ENCODE measurements at regions not wholly inside any gene's neighbourhood (a gene's known extent, or its start where the extent isn't known, plus 50 kb on each side); places are given as distances from the start of the nearest gene placed in this dataset.

- no peak for ATAC-seq (ENCODE audit: low read depth)
- Histone ChIP-seq H3K36me3 (ENCODE audit: low read depth) (no peaks in the 10 kb centered on the region), H3K27me3 (ENCODE audit: insufficient read depth, poor library complexity, severe bottlenecking) (peaks cover 25% of the 10 kb centered on the region), H3K9me3 (ENCODE audit: severe bottlenecking) (no peaks in the 10 kb centered on the region), H3K27ac (ENCODE audit: poor library complexity, severe bottlenecking) (no peak overlapping the region), H3K4me1 (ENCODE audit: insufficient read depth, poor library complexity, severe bottlenecking) (no peaks in the 10 kb centered on the region), H3K4me3 (ENCODE audit: severe bottlenecking) (no peak overlapping the region)
- no peak for DNase-seq (ENCODE audit: low spot score)
- TF ChIP-seq CTCF (IDR thresholded peaks at IDR 0.05; ENCODE audit: poor library complexity, severe bottlenecking): no peak
These were observed 419.5 kb upstream of the PSMD7 start for GRCh38 chr16:73877150-73877549.

DNA sequence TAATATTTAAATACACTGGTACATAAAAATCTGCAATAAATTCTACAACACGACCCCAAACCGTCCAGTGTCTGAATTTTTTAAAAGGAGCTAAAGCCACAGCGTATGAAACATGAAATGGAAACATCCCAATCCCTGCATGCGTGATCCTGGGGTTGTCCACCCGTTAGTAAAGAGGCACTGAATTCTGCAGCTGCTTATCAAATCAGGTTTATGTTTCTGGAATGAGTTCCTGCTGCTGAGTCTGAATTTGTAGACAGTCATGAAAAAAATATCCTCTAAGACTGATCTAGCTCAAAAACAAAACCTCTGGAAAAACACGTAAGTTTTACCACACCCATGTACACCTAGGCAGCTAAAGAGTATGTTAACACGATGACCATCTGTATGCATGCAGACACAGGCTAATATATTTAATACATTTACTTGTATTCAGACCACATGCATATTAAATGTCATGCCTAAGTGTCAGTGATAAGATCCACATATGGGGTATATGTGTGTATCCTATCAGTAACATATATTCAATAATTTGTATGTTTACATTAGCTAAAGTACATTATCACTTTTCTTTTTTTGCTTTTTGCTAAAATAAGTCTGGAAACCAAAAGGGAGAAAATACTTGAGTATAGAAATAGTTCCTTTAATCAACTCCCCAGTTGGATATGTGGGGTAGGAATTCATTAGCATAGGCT lies 420.5 kb upstream of the PSMD7 start:
- peaks cover 20% of the 10 kb centered on the region for H3K27me3 ChIP-seq (ENCODE audit: insufficient read depth, poor library complexity, severe bottlenecking)
- TF ChIP-seq CTCF (IDR thresholded peaks at IDR 0.05; ENCODE audit: poor library complexity, severe bottlenecking): no peak
- H3K36me3 ChIP-seq (ENCODE audit: low read depth): no peaks in the 10 kb centered on the region
- no peak overlapping the region for H3K4me3 ChIP-seq (ENCODE audit: severe bottlenecking)
- no peak for ATAC-seq (ENCODE audit: low read depth)
- no peaks in the 10 kb centered on the region for H3K4me1 ChIP-seq (ENCODE audit: insufficient read depth, poor library complexity, severe bottlenecking)
- H3K27ac ChIP-seq (ENCODE audit: poor library complexity, severe bottlenecking): no peak overlapping the region
- no peak for DNase-seq (ENCODE audit: low spot score)
- no peaks in the 10 kb centered on the region for H3K9me3 ChIP-seq (ENCODE audit: severe bottlenecking)

- no peaks in the 10 kb centered on the region for H3K4me1 ChIP-seq (ENCODE audit: insufficient read depth, poor library complexity, severe bottlenecking)
- no peak for TF ChIP-seq CTCF (IDR thresholded peaks at IDR 0.05; ENCODE audit: poor library complexity, severe bottlenecking)
- no peak overlapping the region for H3K4me3 ChIP-seq (ENCODE audit: severe bottlenecking)
- peaks cover 17% of the 10 kb centered on the region for H3K27me3 ChIP-seq (ENCODE audit: insufficient read depth, poor library complexity, severe bottlenecking)
- DNase-seq (ENCODE audit: low spot score): no peak
- H3K27ac ChIP-seq (ENCODE audit: poor library complexity, severe bottlenecking): no peak overlapping the region
- ATAC-seq (ENCODE audit: low read depth): no peak
- H3K36me3 ChIP-seq (ENCODE audit: low read depth): no peaks in the 10 kb centered on the region
- no peaks in the 10 kb centered on the region for H3K9me3 ChIP-seq (ENCODE audit: severe bottlenecking)
These were observed 422.3 kb upstream of the PSMD7 start for GRCh38 chr16:73874324-73874723.

GRCh38 chr16:73873643-73874042 lies 423.0 kb upstream of the PSMD7 start:
- no peak for TF ChIP-seq CTCF (IDR thresholded peaks at IDR 0.05; ENCODE audit: poor library complexity, severe bottlenecking)
- Histone ChIP-seq H3K9me3 (ENCODE audit: severe bottlenecking) (no peaks in the 10 kb centered on the region), H3K27ac (ENCODE audit: poor library complexity, severe bottlenecking) (no peak overlapping the region), H3K4me3 (ENCODE audit: severe bottlenecking) (no peak overlapping the region), H3K27me3 (ENCODE audit: insufficient read depth, poor library complexity, severe bottlenecking) (peaks cover 17% of the 10 kb centered on the region), H3K36me3 (ENCODE audit: low read depth) (no peaks in the 10 kb centered on the region), H3K4me1 (ENCODE audit: insufficient read depth, poor library complexity, severe bottlenecking) (no peaks in the 10 kb centered on the region)
- ATAC-seq (ENCODE audit: low read depth): no peak
- no peak for DNase-seq (ENCODE audit: low spot score)

GRCh38 chr16:73872856-73873255 lies 423.8 kb upstream of the PSMD7 start:
- Histone ChIP-seq H3K27ac (ENCODE audit: poor library complexity, severe bottlenecking) (no peak overlapping the region), H3K27me3 (ENCODE audit: insufficient read depth, poor library complexity, severe bottlenecking) (peaks cover 10% of the 10 kb centered on the region), H3K4me3 (ENCODE audit: severe bottlenecking) (no peak overlapping the region), H3K4me1 (ENCODE audit: insufficient read depth, poor library complexity, severe bottlenecking) (no peaks in the 10 kb centered on the region), H3K36me3 (ENCODE audit: low read depth) (no peaks in the 10 kb centered on the region), H3K9me3 (ENCODE audit: severe bottlenecking) (no peaks in the 10 kb centered on the region)
- DNase-seq (ENCODE audit: low spot score) (no peak), ATAC-seq (ENCODE audit: low read depth) (no peak)
- no peak for TF ChIP-seq CTCF (IDR thresholded peaks at IDR 0.05; ENCODE audit: poor library complexity, severe bottlenecking)
